OCI-LY1 (cell line): ENCODE measurements at regions not wholly inside any gene's neighbourhood (a gene's known extent, or its start where the extent isn't known, plus 50 kb on each side); places are given as distances from the start of the nearest gene placed in this dataset.

Experiments used
- EZH2 ChIP-seq: fragments of 200-600 bp; sonication (generic), shearing (Covaris generic); IDR thresholded peaks from 2 replicates; pipeline ENCODE4 v1.8.0; 2017; ENCODE audit warnings: borderline replicate concordance, mixed run types, mild to moderate bottlenecking, antibody characterized with exemption, low read length, moderate library complexity, mixed read lengths
- TF ChIP-seq, protein P1 (sequence below): fragments of 200-600 bp; sonication (generic), shearing (Covaris generic); IDR thresholded peaks from 2 replicates; pipeline ENCODE4 v1.5.1; 2017; ENCODE audit warnings: mild to moderate bottlenecking, antibody characterized with exemption, low read length, moderate library complexity, mixed read lengths

GRCh38 chr5:77157732-77158532, 52.5 kb upstream of the PDE8B start:
- TF ChIP-seq, protein P1, sequence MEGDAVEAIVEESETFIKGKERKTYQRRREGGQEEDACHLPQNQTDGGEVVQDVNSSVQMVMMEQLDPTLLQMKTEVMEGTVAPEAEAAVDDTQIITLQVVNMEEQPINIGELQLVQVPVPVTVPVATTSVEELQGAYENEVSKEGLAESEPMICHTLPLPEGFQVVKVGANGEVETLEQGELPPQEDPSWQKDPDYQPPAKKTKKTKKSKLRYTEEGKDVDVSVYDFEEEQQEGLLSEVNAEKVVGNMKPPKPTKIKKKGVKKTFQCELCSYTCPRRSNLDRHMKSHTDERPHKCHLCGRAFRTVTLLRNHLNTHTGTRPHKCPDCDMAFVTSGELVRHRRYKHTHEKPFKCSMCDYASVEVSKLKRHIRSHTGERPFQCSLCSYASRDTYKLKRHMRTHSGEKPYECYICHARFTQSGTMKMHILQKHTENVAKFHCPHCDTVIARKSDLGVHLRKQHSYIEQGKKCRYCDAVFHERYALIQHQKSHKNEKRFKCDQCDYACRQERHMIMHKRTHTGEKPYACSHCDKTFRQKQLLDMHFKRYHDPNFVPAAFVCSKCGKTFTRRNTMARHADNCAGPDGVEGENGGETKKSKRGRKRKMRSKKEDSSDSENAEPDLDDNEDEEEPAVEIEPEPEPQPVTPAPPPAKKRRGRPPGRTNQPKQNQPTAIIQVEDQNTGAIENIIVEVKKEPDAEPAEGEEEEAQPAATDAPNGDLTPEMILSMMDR = no peak
- TF ChIP-seq EZH2 = no peak
